Activated T-helper 2 cell treated with anti-CD3 and anti-CD28 coated beads, Interferon-gamma antibody, Interleukin-2, Interleukin-4, amounts not matched to agents 10 μg/mL and 5 μg/mL and 100 μg/mL, durations not matched to agents 14 hours and 24 hours and 36 hours (primary cell): ENCODE measurements at regions not wholly inside any gene's neighbourhood (a gene's known extent, or its start where the extent isn't known, plus 50 kb on each side); places are given as distances from the start of the nearest gene placed in this dataset.
"Not testable (repeated sequence)": the region's sequence is repeated elsewhere in the genome, so short reads cannot be mapped to it uniquely, and the experiment has no call there.

Source experiments
- DNase-seq: peaks from one replicate; pipeline ENCODE4 v3.0.0; 2021; ENCODE audit warnings: low spot score
- H3K27ac Mint-ChIP-seq: one replicate; pipeline ENCODE4 v1.8.0; 2021; ENCODE audit warnings: mixed read lengths
- H3K27me3 Mint-ChIP-seq: one replicate; pipeline ENCODE4 v1.8.0; 2021; ENCODE audit warnings: low read depth, mixed read lengths
- H3K36me3 Mint-ChIP-seq: one replicate; pipeline ENCODE4 v1.8.0; 2021; ENCODE audit warnings: low read depth, mixed read lengths
- H3K4me1 Mint-ChIP-seq: one replicate; pipeline ENCODE4 v1.8.0; 2021; ENCODE audit warnings: low read depth, mixed read lengths
- H3K4me3 Mint-ChIP-seq: one replicate; pipeline ENCODE4 v1.8.0; 2021; ENCODE audit warnings: low read depth, mild to moderate bottlenecking, moderate library complexity, mixed read lengths
- H3K9me3 Mint-ChIP-seq: one replicate; pipeline ENCODE4 v1.8.0; 2021; ENCODE audit warnings: mixed read lengths
- intact Hi-C: fragments of 100-400 bp; cut with micrococcal nuclease; formaldehyde crosslinking; loops from one replicate; pipeline ENCODE4 v1.15.1; 2023

DNA sequence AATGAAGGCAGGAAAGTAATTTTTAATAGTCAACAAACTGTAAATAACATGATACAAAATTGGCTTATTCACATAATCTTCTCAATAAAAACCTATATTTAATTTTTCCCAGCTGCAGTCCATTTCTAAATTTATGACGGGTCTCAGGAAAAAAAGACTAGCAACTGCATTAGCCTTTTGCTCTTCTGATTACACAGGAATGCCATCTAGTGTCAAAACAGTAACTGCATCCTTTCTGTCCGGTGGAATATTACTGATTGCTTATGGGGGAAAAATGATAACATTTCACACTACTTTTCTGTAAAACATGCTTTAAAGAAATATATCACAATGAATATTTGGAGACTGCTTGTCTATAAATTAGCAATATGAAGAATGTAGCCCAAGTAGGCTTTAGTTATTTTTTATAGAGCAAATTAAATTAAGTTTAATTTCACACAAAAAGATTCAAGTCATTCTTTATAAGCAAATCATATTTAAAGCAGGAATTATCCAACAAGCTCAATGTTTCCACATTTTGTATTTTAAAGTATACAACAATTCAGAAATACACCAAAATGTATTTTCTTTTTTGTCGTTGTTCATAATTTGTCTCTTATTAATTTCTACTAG is 534.7 kb downstream of the CDH10 start:
- Mint-ChIP-seq H3K27me3 (no peaks in the 10 kb centered on the region), H3K9me3 (peaks cover 19% of the 10 kb centered on the region), H3K4me1 (no peaks in the 10 kb centered on the region)

DNA sequence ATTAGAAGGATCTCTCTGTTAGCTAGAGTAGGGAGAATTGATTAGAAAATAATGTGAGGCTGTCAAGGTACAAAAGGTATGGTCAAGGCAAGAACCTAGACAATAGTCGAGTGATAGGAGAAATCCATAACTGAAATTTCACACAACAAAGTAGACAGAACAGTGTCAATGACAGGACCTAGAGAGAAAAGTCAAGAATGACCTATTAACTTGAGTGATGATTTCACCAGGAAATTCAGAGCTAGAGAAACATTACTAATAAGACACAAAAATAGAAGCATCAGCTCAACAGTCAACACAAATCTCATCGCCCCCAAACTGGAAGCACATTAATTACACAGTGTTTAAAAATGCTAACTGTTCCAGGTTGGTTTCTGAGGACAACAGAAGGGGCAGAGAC is 532.4 kb downstream of the CDH10 start:
- peaks cover 31% of the 10 kb centered on the region for H3K9me3 Mint-ChIP-seq
- intact Hi-C loops: no loop called here

More for the DNA sequence above, 534.7 kb downstream of the CDH10 start:
- no peaks in the 10 kb centered on the region for H3K36me3 Mint-ChIP-seq
- H3K27ac Mint-ChIP-seq: no peak overlapping the region
- no peak overlapping the region for H3K4me3 Mint-ChIP-seq
- DNase-seq: no peak
- intact Hi-C loops: no loop called here

DNA sequence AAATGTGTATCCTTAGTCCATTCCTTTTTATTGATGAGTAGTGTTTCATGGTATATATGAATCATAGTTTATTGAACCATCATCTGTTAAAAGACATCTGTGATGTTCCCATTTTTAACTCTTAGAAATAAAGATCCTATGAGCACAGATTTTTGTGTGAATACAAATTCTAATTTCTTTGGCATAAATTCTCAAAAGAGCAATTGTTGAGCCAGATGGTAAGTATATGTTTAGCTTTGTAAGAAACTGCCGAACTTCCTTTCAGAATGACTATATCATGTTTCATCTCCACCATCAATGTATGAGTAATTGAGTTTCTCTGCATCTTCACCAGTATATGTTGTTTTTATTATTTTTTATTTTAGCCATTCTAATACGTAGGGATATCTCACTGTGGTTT is 526.4 kb downstream of the CDH10 start:
- Mint-ChIP-seq H3K4me3 (no peak overlapping the region), H3K27ac (no peak overlapping the region), H3K36me3 (no peaks in the 10 kb centered on the region), H3K4me1 (no peaks in the 10 kb centered on the region), H3K9me3 (peaks cover 60% of the 10 kb centered on the region), H3K27me3 (no peaks in the 10 kb centered on the region)
- no peak for DNase-seq
- intact Hi-C loops: no loop called here

More for the DNA sequence above, 532.4 kb downstream of the CDH10 start:
- no peak overlapping the region for H3K4me3 Mint-ChIP-seq
- H3K36me3 Mint-ChIP-seq: no peaks in the 10 kb centered on the region
- H3K27me3 Mint-ChIP-seq: no peaks in the 10 kb centered on the region
- H3K4me1 Mint-ChIP-seq: no peaks in the 10 kb centered on the region
- no peak for DNase-seq
- no peak overlapping the region for H3K27ac Mint-ChIP-seq

DNA sequence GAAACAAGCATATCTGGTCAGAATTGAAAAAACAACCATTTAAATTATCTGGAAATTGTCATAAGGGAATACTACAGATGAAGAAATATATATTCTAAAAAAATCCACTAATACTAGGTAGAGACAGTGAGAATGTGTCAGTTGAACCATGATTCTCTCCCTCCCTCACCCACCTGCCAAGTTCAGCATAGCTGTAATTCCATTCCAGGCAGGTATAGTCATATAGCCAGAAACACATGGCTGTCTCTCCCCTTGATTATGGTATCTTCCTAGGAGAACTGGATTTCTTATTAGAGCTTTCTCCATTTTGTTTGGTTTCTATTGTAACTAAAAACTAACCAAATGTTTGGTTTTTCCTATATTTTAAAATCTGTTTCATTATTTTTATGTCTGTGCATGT is 509.2 kb downstream of the CDH10 start:
- Mint-ChIP-seq H3K4me3 (no peak overlapping the region), H3K4me1 (no peaks in the 10 kb centered on the region), H3K9me3 (peaks cover 28% of the 10 kb centered on the region), H3K27ac (no peak overlapping the region), H3K27me3 (no peaks in the 10 kb centered on the region), H3K36me3 (no peaks in the 10 kb centered on the region)
- DNase-seq: no peak
- intact Hi-C loops: no loop called here

DNA sequence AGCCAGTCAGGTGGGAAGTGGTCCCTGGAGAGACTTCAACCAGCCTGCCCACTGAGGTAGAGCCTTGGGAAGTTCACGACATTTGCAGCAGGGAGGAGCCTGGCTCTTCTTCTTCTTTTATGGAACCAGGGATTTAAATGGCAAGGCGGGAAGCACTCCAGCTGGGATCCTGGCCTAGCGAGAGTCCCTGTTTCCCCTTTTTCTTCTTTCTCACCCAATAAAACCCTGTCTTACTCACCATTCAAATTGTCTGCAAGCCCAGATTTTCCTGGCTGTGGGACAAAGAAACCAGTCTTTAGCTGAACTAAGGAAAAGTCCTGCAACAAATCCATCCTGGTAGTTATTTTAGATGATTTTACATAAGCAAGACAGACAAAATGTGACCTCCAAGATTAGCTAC is 503.7 kb downstream of the CDH10 start:
- intact Hi-C loops: no loop called here
- H3K9me3 Mint-ChIP-seq: peaks cover 29% of the 10 kb centered on the region
- no peak overlapping the region for H3K27ac Mint-ChIP-seq
- H3K36me3 Mint-ChIP-seq: no peaks in the 10 kb centered on the region
- no peak overlapping the region for H3K4me3 Mint-ChIP-seq
- H3K27me3 Mint-ChIP-seq: no peaks in the 10 kb centered on the region
- no peak for DNase-seq
- H3K4me1 Mint-ChIP-seq: no peaks in the 10 kb centered on the region

DNA sequence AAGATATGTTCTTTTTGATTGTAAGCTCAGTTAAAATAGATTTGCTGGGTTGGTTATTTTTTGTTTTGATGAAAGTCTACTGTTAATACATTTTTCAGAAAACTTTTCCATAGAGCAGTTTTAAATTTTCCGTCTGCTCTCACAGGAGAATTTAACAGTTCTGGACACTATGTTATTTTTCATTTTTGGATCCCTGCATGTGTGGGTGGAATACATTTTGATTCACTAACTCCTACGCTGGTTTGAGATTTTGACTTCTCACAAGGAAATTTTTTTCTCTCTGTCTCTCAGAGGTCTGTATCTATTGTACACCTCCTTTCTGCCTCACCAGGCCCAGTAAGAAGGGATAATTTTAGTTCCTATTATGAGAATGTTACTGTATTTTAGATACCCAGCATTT is 502.4 kb downstream of the CDH10 start:
- Mint-ChIP-seq H3K4me3 (no peak overlapping the region), H3K27ac (no peak overlapping the region), H3K36me3 (no peaks in the 10 kb centered on the region), H3K9me3 (peaks cover 29% of the 10 kb centered on the region), H3K27me3 (no peaks in the 10 kb centered on the region), H3K4me1 (no peaks in the 10 kb centered on the region)
- DNase-seq: no peak
- intact Hi-C loops: no loop called here

DNA sequence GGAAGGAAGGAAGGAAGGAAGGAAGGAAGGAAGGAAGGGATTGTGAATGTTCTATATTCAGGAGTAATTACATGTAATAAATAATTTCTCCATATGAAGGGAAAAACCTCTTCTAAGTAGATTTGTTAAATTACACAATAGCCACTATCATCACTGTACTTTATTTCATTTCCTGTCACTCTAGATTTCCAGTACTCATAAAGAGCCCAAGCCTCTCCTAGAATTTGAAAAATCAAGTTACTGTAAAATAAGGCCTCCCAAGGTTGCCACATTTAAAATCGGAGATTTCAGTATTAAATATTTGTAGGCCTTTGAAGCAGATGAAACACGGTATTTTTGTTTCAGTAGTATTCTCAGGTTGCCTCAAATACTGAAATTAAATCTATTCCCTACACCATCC is 499.0 kb downstream of the CDH10 start:
- no peak for DNase-seq
- no peaks in the 10 kb centered on the region for H3K36me3 Mint-ChIP-seq
- intact Hi-C loops: no loop called here
- no peaks in the 10 kb centered on the region for H3K4me1 Mint-ChIP-seq
- no peak overlapping the region for H3K4me3 Mint-ChIP-seq
- no peaks in the 10 kb centered on the region for H3K27me3 Mint-ChIP-seq
- peaks cover 20% of the 10 kb centered on the region for H3K9me3 Mint-ChIP-seq
- no peak overlapping the region for H3K27ac Mint-ChIP-seq

DNA sequence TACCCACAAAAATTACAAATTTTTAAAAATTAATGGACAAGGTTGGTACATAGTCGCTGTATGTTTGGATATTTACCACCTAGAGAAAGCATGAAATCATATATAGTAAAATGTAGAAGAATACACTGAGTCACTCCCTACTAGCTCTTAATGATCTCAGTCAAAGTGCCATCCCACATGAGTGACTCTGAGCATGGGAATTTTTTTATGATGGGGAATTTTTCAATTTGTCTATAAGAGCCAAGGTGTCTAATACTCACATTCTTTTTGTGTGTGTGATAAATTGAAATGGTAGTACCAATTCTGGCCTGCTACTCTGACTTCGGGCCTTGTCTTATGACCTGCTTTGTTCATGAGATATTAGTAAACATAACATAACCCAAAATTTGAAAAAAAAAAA is 483.2 kb downstream of the CDH10 start:
- Mint-ChIP-seq H3K9me3 (peaks cover 48% of the 10 kb centered on the region), H3K27ac (no peak overlapping the region), H3K36me3 (no peaks in the 10 kb centered on the region), H3K4me1 (no peaks in the 10 kb centered on the region), H3K4me3 (no peak overlapping the region), H3K27me3 (no peaks in the 10 kb centered on the region)
- intact Hi-C loops: no loop called here
- no peak for DNase-seq

DNA sequence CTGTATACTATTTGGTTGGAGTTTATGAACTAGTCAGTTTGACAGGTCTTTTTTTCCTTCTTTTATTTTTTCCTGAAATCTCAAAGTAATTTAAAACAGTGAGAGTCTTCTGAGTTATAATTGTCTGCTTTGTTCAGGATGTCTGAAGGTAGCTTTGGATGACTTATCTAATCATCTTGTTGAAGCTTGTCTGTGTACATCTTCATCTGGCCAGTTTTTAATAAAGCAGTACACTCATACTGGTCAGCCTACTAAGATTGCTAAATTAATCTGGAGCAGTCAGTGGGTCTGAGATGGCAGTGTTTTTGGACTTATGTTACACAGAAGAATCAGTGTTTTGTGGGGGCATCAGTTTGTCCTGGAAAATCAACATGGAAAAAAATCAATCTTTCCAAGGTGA is 482.4 kb downstream of the CDH10 start:
- no peak for DNase-seq
- no peak overlapping the region for H3K27ac Mint-ChIP-seq
- intact Hi-C loops: no loop called here
- no peaks in the 10 kb centered on the region for H3K36me3 Mint-ChIP-seq
- no peaks in the 10 kb centered on the region for H3K4me1 Mint-ChIP-seq
- H3K27me3 Mint-ChIP-seq: no peaks in the 10 kb centered on the region
- H3K9me3 Mint-ChIP-seq: peaks cover 47% of the 10 kb centered on the region
- H3K4me3 Mint-ChIP-seq: no peak overlapping the region

DNA sequence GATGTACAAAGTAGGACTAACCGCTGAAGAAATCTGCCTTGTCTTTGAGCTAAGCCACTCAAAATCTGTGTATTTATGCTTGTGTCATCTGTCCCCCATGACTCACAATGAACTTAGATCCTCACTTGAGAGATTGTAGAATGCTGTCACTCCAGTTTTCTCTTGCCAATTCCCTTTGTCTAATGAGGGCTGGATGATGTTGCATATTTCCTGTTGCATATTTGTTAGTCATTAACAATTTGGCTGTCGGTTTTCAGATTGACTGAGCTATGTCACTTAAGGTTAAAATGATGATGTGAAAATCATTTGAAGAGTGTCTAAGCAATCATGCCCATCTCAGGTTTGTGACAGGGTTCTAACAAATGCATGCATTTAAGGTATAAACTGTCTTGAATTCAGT is 481.7 kb downstream of the CDH10 start:
- no peaks in the 10 kb centered on the region for H3K27me3 Mint-ChIP-seq
- no peaks in the 10 kb centered on the region for H3K36me3 Mint-ChIP-seq
- H3K27ac Mint-ChIP-seq: no peak overlapping the region
- H3K9me3 Mint-ChIP-seq: peaks cover 50% of the 10 kb centered on the region
- H3K4me3 Mint-ChIP-seq: no peak overlapping the region
- intact Hi-C loops: no loop called here
- DNase-seq: no peak
- no peaks in the 10 kb centered on the region for H3K4me1 Mint-ChIP-seq

DNA sequence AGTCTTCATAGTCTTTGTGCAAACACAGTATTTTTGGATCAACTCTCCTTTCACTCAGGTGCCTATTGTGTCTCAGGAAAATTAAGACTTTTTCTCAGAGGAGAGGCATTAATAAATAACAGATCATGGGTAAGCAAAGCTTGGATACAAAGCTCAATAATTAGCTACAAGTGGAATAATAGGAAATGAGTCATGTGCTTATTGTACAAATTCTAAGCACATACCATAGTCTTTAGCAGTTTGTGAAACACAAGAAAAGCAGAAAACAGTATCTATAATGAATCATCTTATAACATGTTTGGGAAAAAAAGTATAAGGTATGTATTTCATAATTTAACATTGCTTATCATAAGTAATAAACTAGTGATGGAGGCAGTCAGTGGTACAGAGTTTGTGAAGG is 477.0 kb downstream of the CDH10 start:
- Mint-ChIP-seq H3K4me3 (no peak overlapping the region), H3K36me3 (no peaks in the 10 kb centered on the region), H3K4me1 (no peaks in the 10 kb centered on the region), H3K9me3 (peaks cover 58% of the 10 kb centered on the region), H3K27me3 (no peaks in the 10 kb centered on the region), H3K27ac (no peak overlapping the region)
- intact Hi-C loops: no loop called here
- no peak for DNase-seq

DNA sequence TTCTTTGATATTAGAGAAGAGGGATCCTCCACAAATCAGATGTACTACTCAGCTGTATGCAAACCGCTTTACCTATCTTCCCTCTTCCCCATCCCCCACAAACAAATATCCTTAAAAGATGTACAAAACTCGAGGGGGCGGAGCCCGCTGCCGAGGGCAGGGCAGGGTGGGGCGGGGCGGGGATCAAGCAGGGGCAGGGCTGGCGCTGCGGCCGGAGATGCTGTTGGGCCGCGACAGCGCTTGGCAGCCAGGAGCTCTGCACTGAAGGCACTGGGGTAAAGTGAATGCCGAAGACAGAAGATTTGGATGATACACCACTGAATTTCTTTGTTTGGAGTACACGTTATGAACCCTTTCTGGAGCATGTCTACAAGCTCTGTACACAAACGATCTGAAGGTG is 474.8 kb downstream of the CDH10 start:
- H3K9me3 Mint-ChIP-seq: peaks cover 58% of the 10 kb centered on the region
- no peaks in the 10 kb centered on the region for H3K27me3 Mint-ChIP-seq

DNA sequence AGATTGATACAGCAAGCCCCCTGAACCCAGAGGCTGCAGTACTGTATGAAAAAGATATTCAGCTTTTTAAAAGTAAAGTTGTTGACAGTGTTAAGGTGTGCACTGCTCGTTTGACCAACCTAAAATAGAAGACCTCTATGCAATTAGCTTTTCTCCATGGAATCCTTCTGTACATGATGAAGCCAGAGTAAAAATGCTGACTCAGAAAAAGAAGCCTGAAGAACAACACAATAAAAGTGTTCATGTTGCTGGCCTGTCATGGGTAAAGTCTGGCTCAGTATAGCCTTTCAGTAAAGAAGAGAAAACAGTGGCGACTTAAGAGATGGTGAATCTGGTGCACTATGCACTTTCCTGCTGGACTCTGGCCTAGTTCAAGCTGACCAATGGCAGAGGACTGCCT is 473.8 kb downstream of the CDH10 start:
- H3K27me3 Mint-ChIP-seq, DNase-seq, H3K4me3 Mint-ChIP-seq, intact Hi-C loops, H3K36me3 Mint-ChIP-seq, H3K27ac Mint-ChIP-seq, H3K4me1 Mint-ChIP-seq: not testable (repeated sequence)
- peaks cover 51% of the 10 kb centered on the region for H3K9me3 Mint-ChIP-seq

More for the DNA sequence above, 474.8 kb downstream of the CDH10 start:
- intact Hi-C loops: no loop called here
- Mint-ChIP-seq H3K27ac (no peak overlapping the region), H3K36me3 (no peaks in the 10 kb centered on the region), H3K4me3 (no peak overlapping the region), H3K4me1 (no peaks in the 10 kb centered on the region)
- DNase-seq: no peak

DNA sequence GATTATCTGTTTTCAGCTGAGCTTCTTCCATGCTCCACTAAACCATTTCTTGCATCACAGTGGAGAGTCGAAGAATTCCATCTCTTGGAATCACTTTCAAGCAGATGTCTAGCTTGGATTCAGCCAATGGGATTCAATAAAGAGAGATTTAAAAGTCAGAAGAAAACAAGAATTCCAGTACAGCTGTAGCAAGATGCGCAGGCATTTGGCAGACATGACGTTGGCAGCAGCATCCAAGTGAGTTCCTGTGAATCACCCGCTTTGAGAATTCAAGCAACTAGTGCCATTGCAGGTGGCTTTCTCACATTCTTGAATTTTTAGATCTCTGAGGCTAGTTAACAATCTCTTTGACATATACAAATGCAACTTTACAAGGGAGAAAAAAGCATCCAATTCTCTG is 467.0 kb downstream of the CDH10 start:
- Mint-ChIP-seq H3K9me3 (peaks cover 26% of the 10 kb centered on the region), H3K27me3 (no peaks in the 10 kb centered on the region), H3K27ac (no peak overlapping the region), H3K4me1 (no peaks in the 10 kb centered on the region), H3K4me3 (no peak overlapping the region), H3K36me3 (no peaks in the 10 kb centered on the region)
- DNase-seq: no peak
- intact Hi-C loops: no loop called here
